RPMI7951 (cell line): ENCODE measurements at regions not wholly inside any gene's neighbourhood (a gene's known extent, or its start where the extent isn't known, plus 50 kb on each side); places are given as distances from the start of the nearest gene placed in this dataset.
"Not testable (repeated sequence)": the region's sequence is repeated elsewhere in the genome, so short reads cannot be mapped to it uniquely, and the experiment has no call there.

ENCODE experiments used
- DNase-seq: peaks from one replicate; pipeline ENCODE4 v3.0.0-alpha.2; 2012; ENCODE audit warnings: low read depth

GRCh38 chr20:48124960-48125359 lies 339.7 kb upstream of the SULF2 start:
- DNase-seq: no peak

- DNase-seq: no peak
Observed at GRCh38 chr20:48124181-48124782, 339.0 kb upstream of the SULF2 start.

GRCh38 chr20:48120120-48120519 lies 334.8 kb upstream of the SULF2 start:
- no peak for DNase-seq

- DNase-seq: not testable (repeated sequence)
Observed at GRCh38 chr20:48119389-48119788, 334.1 kb upstream of the SULF2 start.

- no peak for DNase-seq
Observed at GRCh38 chr20:48115502-48115901, 330.2 kb upstream of the SULF2 start.

GRCh38 chr20:48107560-48107959 lies 322.3 kb upstream of the SULF2 start:
- peak; percentile 54 for DNase-seq

- no peak for DNase-seq
Observed at GRCh38 chr20:48106428-48106827, 321.1 kb upstream of the SULF2 start.

- DNase-seq: no peak
Observed at GRCh38 chr20:48105526-48105925, 320.2 kb upstream of the SULF2 start.

- peak; percentile 58 for DNase-seq
Observed at GRCh38 chr20:48102931-48103660, 317.8 kb upstream of the SULF2 start.

GRCh38 chr20:48102076-48102787 lies 317.0 kb upstream of the SULF2 start:
- no peak for DNase-seq

GRCh38 chr20:48100483-48100882 lies 315.2 kb upstream of the SULF2 start:
- DNase-seq: no peak

GRCh38 chr20:48098866-48099265 lies 313.6 kb upstream of the SULF2 start:
- no peak for DNase-seq

GRCh38 chr20:48098099-48098498 lies 312.8 kb upstream of the SULF2 start:
- peak; percentile 20 for DNase-seq

GRCh38 chr20:48096957-48097890 lies 311.9 kb upstream of the SULF2 start:
- DNase-seq: peak; percentile 35

GRCh38 chr20:48096212-48096875 lies 311.1 kb upstream of the SULF2 start:
- peak; percentile 47 for DNase-seq

- DNase-seq: no peak
Observed at GRCh38 chr20:48094944-48095343, 309.7 kb upstream of the SULF2 start.

- DNase-seq: no peak
Observed at GRCh38 chr20:48094196-48094749, 309.0 kb upstream of the SULF2 start.

GRCh38 chr20:48092596-48093280 lies 307.5 kb upstream of the SULF2 start:
- DNase-seq: no peak

- DNase-seq: no peak
Observed at GRCh38 chr20:48090784-48091183, 305.5 kb upstream of the SULF2 start.

GRCh38 chr20:48090314-48090713 lies 305.0 kb upstream of the SULF2 start:
- DNase-seq: no peak
